K562 (cell line): ENCODE measurements at regions not wholly inside any gene's neighbourhood (a gene's known extent, or its start where the extent isn't known, plus 50 kb on each side); places are given as distances from the start of the nearest gene placed in this dataset.

ENCODE experiments used
- ATAC-seq: fragments of 200-7000 bp; cut with Tn5 transposase; 3 replicates; pipeline ENCODE4 v1.9.1; 2020; ENCODE audit warnings: moderate library complexity
- BruUV-seq: library from RNA; stranded (reverse); fragments of 400-500 nt; replicated peaks from 2 replicates; lab custom pipeline; 2021; lab: Mats Ljungman, UMichigan
- CTCF ChIA-PET: fragments of 300-600 bp; formaldehyde crosslinking; extraction: SDS; loops from one replicate; lab custom pipeline; 2021; ENCODE audit warnings: low intra/inter-chr PET ratio; lab: Yijun Ruan, JAX
- POLR2A ChIA-PET: fragments of 300-600, 350-650 bp; sonication (Branson Sonifier 250); formaldehyde crosslinking; extraction: SDS; loops from one replicate; lab custom pipeline; 2021; ENCODE audit warnings: antibody characterized with exemption, inconsistent platforms; lab: Yijun Ruan, JAX
- DNase-seq, 4 experiments: peaks; one replicate each; pipeline versions ENCODE4 v3.0.0 to v3.0.0-alpha.2; 2011 to 2018; ENCODE audit warnings: low spot score in 3 of 4, mixed read lengths in 3 of 4; ENCODE audit errors: extremely low read depth in 1 of 4
- FAIRE-seq: peaks from 2 replicates; lab custom pipeline; 2011; peaks lifted over from hg19 to GRCh38; lab: Jason Lieb, UNC
- H2AFZ ChIP-seq: 2 replicates; pipeline ENCODE4 v1.6.0; 2011; ENCODE audit warnings: low read depth, low read length, control low read depth, inconsistent platforms
- H3K27ac ChIP-seq: fragments of 200-600 bp; 3 replicates; pipeline ENCODE4 v1.8.0; 2011; ENCODE audit warnings: low read depth, mild to moderate bottlenecking, control low read depth, inconsistent platforms, low read length, moderate library complexity, mixed read lengths; ENCODE audit errors: extremely low read depth
- H3K27me3 ChIP-seq, 2 experiments: fragments of 300-600 bp in 1 of 2; 2 replicates in 1 of 2; 3 replicates in 1 of 2; pipeline versions ENCODE4 v1.6.0 to v1.8.0; 2011; ENCODE audit warnings: inconsistent platforms in 2 of 2, low read length in 2 of 2, mild to moderate bottlenecking in 1 of 2, mixed read lengths in 1 of 2, moderate library complexity in 1 of 2; ENCODE audit not compliant: control insufficient read depth in 2 of 2, insufficient read depth in 2 of 2
- H3K36me3 ChIP-seq: fragments of 300-600 bp; 3 replicates; pipeline ENCODE4 v1.8.0; 2011; ENCODE audit warnings: mild to moderate bottlenecking, low read length, inconsistent platforms; ENCODE audit not compliant: control insufficient read depth, insufficient read depth
- H3K4me1 ChIP-seq, 2 experiments: fragments of 200-600 bp in 1 of 2; replicated peaks in 1 of 2; 2 replicates in 1 of 2; 3 replicates in 1 of 2; pipeline versions ENCODE4 v1.5.1 to v1.8.0; 2011; ENCODE audit warnings: inconsistent platforms in 2 of 2, low read length in 2 of 2, mild to moderate bottlenecking in 1 of 2, mixed read lengths in 1 of 2, moderate library complexity in 1 of 2; ENCODE audit not compliant: control insufficient read depth in 2 of 2, insufficient read depth in 2 of 2
- H3K4me2 ChIP-seq: 2 replicates; pipeline ENCODE4 v1.6.1; 2011; ENCODE audit warnings: low read length, control low read depth, inconsistent platforms, mixed read lengths; ENCODE audit not compliant: insufficient read depth
- H3K4me3 ChIP-seq: fragments of 200-600 bp; sonication (generic), shearing (Covaris generic); 2 replicates; pipeline ENCODE4 v1.5.1; 2016; ENCODE audit warnings: control low read depth, inconsistent platforms
- H3K79me2 ChIP-seq: fragments of 200-600 bp; 3 replicates; pipeline ENCODE4 v1.8.0; 2011; ENCODE audit warnings: low read length, inconsistent platforms; ENCODE audit not compliant: control insufficient read depth, insufficient read depth
- H3K9ac ChIP-seq, 2 experiments: 2 replicates each; pipeline versions ENCODE4 v1.6.0 to v1.6.1; 2011; ENCODE audit warnings: low read depth in 2 of 2, low read length in 2 of 2, control low read depth in 1 of 2, inconsistent platforms in 1 of 2, mild to moderate bottlenecking in 1 of 2, mixed read lengths in 1 of 2; ENCODE audit not compliant: insufficient read depth in 1 of 2
- H3K9me1 ChIP-seq: one replicate; pipeline ENCODE4 v1.6.0; 2011; ENCODE audit warnings: inconsistent platforms, mild to moderate bottlenecking, low read length, moderate library complexity; ENCODE audit not compliant: control insufficient read depth, insufficient read depth
- H3K9me3 ChIP-seq: replicated peaks from 2 replicates; pipeline ENCODE4 v1.5.1; 2011; ENCODE audit warnings: low read depth, low read length, inconsistent platforms; ENCODE audit not compliant: control insufficient read depth, insufficient read depth
- H4K20me1 ChIP-seq: replicated peaks from 2 replicates; pipeline ENCODE4 v1.6.1; 2011; ENCODE audit warnings: low read length, inconsistent platforms, mixed read lengths; ENCODE audit not compliant: control insufficient read depth, insufficient read depth
- FOSL1 ChIP-seq: fragments of 200-800 bp; sonication (Bioruptor generic); conservative IDR thresholded peaks from 2 replicates; pipeline ENCODE4 v1.6.1; 2016; ENCODE audit warnings: missing genetic modification characterization, missing compliant biosample characterization
- HNRNPH1 ChIP-seq: fragments of 200-400 bp; formaldehyde crosslinking; optimal IDR thresholded peaks from 2 replicates; pipeline ENCODE3; 2017; ENCODE audit warnings: low read depth, mild to moderate bottlenecking, low read length, moderate library complexity
- MIER1 ChIP-seq: fragments of 450-650 bp; IDR thresholded peaks from 2 replicates; pipeline ENCODE4 v1.6.1; 2016; ENCODE audit warnings: antibody characterized with exemption, mild to moderate bottlenecking, low read depth
- TFAP4 ChIP-seq: sonication (generic); formaldehyde crosslinking; IDR thresholded peaks from 2 replicates; pipeline ENCODE4 v1.8.0; 2022; ENCODE audit warnings: missing genetic modification reagents, mild to moderate bottlenecking, moderate library complexity, borderline replicate concordance
- ZC3H8 ChIP-seq: fragments of 450-650 bp; IDR thresholded peaks from 2 replicates; pipeline ENCODE4 v1.6.1; 2017
- ZFP36 ChIP-seq: fragments of 150-350 bp; IDR thresholded peaks from 2 replicates; pipeline ENCODE4 v1.6.1; 2018; ENCODE audit warnings: low read length, low read depth; ENCODE audit not compliant: partially characterized antibody
- ZNF174 ChIP-seq: fragments of 250-450 bp; sonication (Bioruptor Pico); IDR thresholded peaks from 2 replicates; pipeline ENCODE4 v1.4.0; 2020; ENCODE audit warnings: mild to moderate bottlenecking
- ZNF436 ChIP-seq: fragments of 250-450, 450-650 bp; sonication (Bioruptor Pico); formaldehyde crosslinking; IDR thresholded peaks from 2 replicates; pipeline ENCODE4 v1.7.0; 2020; ENCODE audit warnings: mild to moderate bottlenecking
- ZNF644 ChIP-seq: fragments of 200-800 bp; sonication (Bioruptor generic); IDR thresholded peaks from 2 replicates; pipeline ENCODE4 v1.6.1; 2016; ENCODE audit warnings: low read depth, missing genetic modification characterization, missing compliant biosample characterization
- WGBS: fragments of 100-300 bp; shearing (Covaris generic); methylation state at CpG from one replicate; pipeline ENCODE4 v1.1.6; 2016; ENCODE audit warnings: low coverage, mixed read lengths; ENCODE audit not compliant: insufficient coverage; ENCODE audit errors: missing lambda C conversion rate; 5-methylcytosine and 5-hydroxymethylcytosine counted together
- in situ Hi-C: fragments of 300-500 bp; cut with MboI; formaldehyde crosslinking; loops from 4 replicates; pipeline ENCODE4 v1.15.0; 2018; ENCODE audit warnings: inconsistent platforms, mixed read lengths
- intact Hi-C: fragments of 100-400 bp; cut with micrococcal nuclease; formaldehyde crosslinking; loops from 2 replicates; pipeline ENCODE4 v1.14.2; 2022
- TF ChIP-seq, protein P1 (sequence below): fragments of 250-450 bp; sonication (Bioruptor Pico); IDR thresholded peaks from 2 replicates; pipeline ENCODE4 v1.8.0; 2021; ENCODE audit warnings: mild to moderate bottlenecking, moderate library complexity
- TF ChIP-seq, protein P2 (sequence below): fragments of 250-450 bp; sonication (Bioruptor Pico); IDR thresholded peaks from 2 replicates; pipeline ENCODE4 v1.9.0; 2021; ENCODE audit warnings: mild to moderate bottlenecking, inconsistent platforms
- TF ChIP-seq, protein P3 (sequence below): fragments of 450-650 bp; IDR thresholded peaks from 2 replicates; pipeline ENCODE4 v1.6.1; 2016; ENCODE audit warnings: missing biosample characterization, missing genetic modification characterization

- DNase-seq (no peak), ATAC-seq (no peak), FAIRE-seq (no peak)
- Histone ChIP-seq H3K9ac (no peak overlapping the region), H3K79me2 (no peaks in the 10 kb centered on the region), H2AFZ (no peak overlapping the region), H3K9me3 (no peaks in the 10 kb centered on the region), H3K9me1 (no peaks in the 10 kb centered on the region), H3K36me3 (no peaks in the 10 kb centered on the region), H4K20me1 (no peaks in the 10 kb centered on the region), H3K27ac (no peak overlapping the region), H3K4me2 (no peak overlapping the region), H3K4me3 (no peak overlapping the region), H3K27me3 (no peaks in the 10 kb centered on the region), H3K4me1 (no peaks in the 10 kb centered on the region)
- TF ChIP-seq ZNF436 = no peak
- TF ChIP-seq ZC3H8 = no peak
- no peak for TF ChIP-seq ZFP36
- no peak for TF ChIP-seq FOSL1 (tag)
- TF ChIP-seq, protein P1, sequence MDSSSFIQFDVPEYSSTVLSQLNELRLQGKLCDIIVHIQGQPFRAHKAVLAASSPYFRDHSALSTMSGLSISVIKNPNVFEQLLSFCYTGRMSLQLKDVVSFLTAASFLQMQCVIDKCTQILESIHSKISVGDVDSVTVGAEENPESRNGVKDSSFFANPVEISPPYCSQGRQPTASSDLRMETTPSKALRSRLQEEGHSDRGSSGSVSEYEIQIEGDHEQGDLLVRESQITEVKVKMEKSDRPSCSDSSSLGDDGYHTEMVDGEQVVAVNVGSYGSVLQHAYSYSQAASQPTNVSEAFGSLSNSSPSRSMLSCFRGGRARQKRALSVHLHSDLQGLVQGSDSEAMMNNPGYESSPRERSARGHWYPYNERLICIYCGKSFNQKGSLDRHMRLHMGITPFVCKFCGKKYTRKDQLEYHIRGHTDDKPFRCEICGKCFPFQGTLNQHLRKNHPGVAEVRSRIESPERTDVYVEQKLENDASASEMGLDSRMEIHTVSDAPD (CRISPR knock-in tag) = no peak
- in situ Hi-C loops = no loop called here
- ChIA-PET CTCF (no interaction called here), POLR2A (interaction anchor here (0.7 kb wide), 2 partner anchors 17 to 303 kb away, joined by 3 to 4 read pairs; no protein-coding TSS in a partner anchor)
- BruUV-seq = no TSS peak
- intact Hi-C loops = no loop called here
- WGBS = 0% methylated on average over 1 of the region's 1 CpG
Observed at GRCh38 chr20:11832851-11833250, 84.8 kb upstream of the BTBD3 start.

- H3K9ac ChIP-seq = no peak overlapping the region
- no peaks in the 10 kb centered on the region for H3K27me3 ChIP-seq
- BruUV-seq = no TSS peak
- H3K36me3 ChIP-seq = no peaks in the 10 kb centered on the region
- ATAC-seq = no peak
- no peaks in the 10 kb centered on the region for H4K20me1 ChIP-seq
- no peak overlapping the region for H2AFZ ChIP-seq
- POLR2A ChIA-PET = no interaction called here
- H3K4me3 ChIP-seq = no peak overlapping the region
- WGBS = 0% methylated on average over 2 of the region's 3 CpGs
- no peaks in the 10 kb centered on the region for H3K4me1 ChIP-seq
- no peak overlapping the region for H3K27ac ChIP-seq
- H3K79me2 ChIP-seq = no peaks in the 10 kb centered on the region
- DNase-seq = no peak
- CTCF ChIA-PET = no interaction called here
- intact Hi-C loops = no loop called here
- in situ Hi-C loops = no loop called here
- no peak overlapping the region for H3K4me2 ChIP-seq
- no peak for FAIRE-seq
- H3K9me3 ChIP-seq = no peaks in the 10 kb centered on the region
- H3K9me1 ChIP-seq = no peaks in the 10 kb centered on the region
- TF ChIP-seq HNRNPH1 (no peak), TFAP4 (CRISPR knock-in tag) (no peak), ZNF174 (no peak), ZNF644 (no peak), MIER1 (no peak)
- TF ChIP-seq, protein P2, sequence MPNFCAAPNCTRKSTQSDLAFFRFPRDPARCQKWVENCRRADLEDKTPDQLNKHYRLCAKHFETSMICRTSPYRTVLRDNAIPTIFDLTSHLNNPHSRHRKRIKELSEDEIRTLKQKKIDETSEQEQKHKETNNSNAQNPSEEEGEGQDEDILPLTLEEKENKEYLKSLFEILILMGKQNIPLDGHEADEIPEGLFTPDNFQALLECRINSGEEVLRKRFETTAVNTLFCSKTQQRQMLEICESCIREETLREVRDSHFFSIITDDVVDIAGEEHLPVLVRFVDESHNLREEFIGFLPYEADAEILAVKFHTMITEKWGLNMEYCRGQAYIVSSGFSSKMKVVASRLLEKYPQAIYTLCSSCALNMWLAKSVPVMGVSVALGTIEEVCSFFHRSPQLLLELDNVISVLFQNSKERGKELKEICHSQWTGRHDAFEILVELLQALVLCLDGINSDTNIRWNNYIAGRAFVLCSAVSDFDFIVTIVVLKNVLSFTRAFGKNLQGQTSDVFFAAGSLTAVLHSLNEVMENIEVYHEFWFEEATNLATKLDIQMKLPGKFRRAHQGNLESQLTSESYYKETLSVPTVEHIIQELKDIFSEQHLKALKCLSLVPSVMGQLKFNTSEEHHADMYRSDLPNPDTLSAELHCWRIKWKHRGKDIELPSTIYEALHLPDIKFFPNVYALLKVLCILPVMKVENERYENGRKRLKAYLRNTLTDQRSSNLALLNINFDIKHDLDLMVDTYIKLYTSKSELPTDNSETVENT (CRISPR knock-in tag) = no peak
- TF ChIP-seq, protein P3, sequence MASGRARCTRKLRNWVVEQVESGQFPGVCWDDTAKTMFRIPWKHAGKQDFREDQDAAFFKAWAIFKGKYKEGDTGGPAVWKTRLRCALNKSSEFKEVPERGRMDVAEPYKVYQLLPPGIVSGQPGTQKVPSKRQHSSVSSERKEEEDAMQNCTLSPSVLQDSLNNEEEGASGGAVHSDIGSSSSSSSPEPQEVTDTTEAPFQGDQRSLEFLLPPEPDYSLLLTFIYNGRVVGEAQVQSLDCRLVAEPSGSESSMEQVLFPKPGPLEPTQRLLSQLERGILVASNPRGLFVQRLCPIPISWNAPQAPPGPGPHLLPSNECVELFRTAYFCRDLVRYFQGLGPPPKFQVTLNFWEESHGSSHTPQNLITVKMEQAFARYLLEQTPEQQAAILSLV (tag) = no peak
Observed at GRCh38 chr20:11833825-11834224, 83.9 kb upstream of the BTBD3 start.
